CD14-positive monocyte (primary cell): ENCODE measurements at regions not wholly inside any gene's neighbourhood (a gene's known extent, or its start where the extent isn't known, plus 50 kb on each side); places are given as distances from the start of the nearest gene placed in this dataset.

ENCODE experiments used
- DNase-seq, 3 donors: peaks; one replicate each; pipeline ENCODE4 v3.0.0-alpha.2; 2011 to 2022
- H2AFZ ChIP-seq: 2 replicates; pipeline ENCODE4 v1.6.0; 2012; ENCODE audit warnings: mild to moderate bottlenecking, low read depth, low read length, inconsistent platforms; ENCODE audit not compliant: insufficient read depth, poor library complexity, severe bottlenecking
- H3K27ac ChIP-seq, 2 donors: 1 replicate in 1 of 2; 2 replicates in 1 of 2; pipeline ENCODE4 v1.5.1; 2012 to 2013; ENCODE audit warnings: low read length in 2 of 2, control low read depth in 1 of 2, inconsistent platforms in 1 of 2, low read depth in 1 of 2, mild to moderate bottlenecking in 1 of 2
- H3K27me3 ChIP-seq, 2 donors: one replicate each; pipeline versions ENCODE4 v1.6.0 to v1.6.1; 2011 to 2013; ENCODE audit warnings: low read length in 2 of 2; ENCODE audit not compliant: control insufficient read depth in 2 of 2, insufficient read depth in 2 of 2
- H3K36me3 ChIP-seq, 2 donors: replicated peaks in 1 of 2; 1 replicate in 1 of 2; 2 replicates in 1 of 2; pipeline versions ENCODE4 v1.5.1 to v1.6.1; 2012 to 2013; ENCODE audit warnings: low read length in 2 of 2, control low read depth in 1 of 2, inconsistent platforms in 1 of 2, mild to moderate bottlenecking in 1 of 2; ENCODE audit not compliant: insufficient read depth in 2 of 2, control insufficient read depth in 1 of 2
- H3K4me1 ChIP-seq, 2 donors: 1 replicate in 1 of 2; 2 replicates in 1 of 2; pipeline versions ENCODE4 v1.5.1 to v1.6.1; 2012 to 2013; ENCODE audit warnings: low read length in 2 of 2, control low read depth in 1 of 2, inconsistent platforms in 1 of 2, mild to moderate bottlenecking in 1 of 2, moderate library complexity in 1 of 2; ENCODE audit not compliant: insufficient read depth in 2 of 2, control insufficient read depth in 1 of 2
- H3K4me2 ChIP-seq: replicated peaks from 2 replicates; pipeline ENCODE3; 2012; ENCODE audit warnings: low read length, moderate library complexity, mild to moderate bottlenecking; ENCODE audit not compliant: poor library complexity, severe bottlenecking; ENCODE audit errors: extremely low read depth
- H3K4me3 ChIP-seq, 3 experiments: fragments of 200-600 bp in 1 of 3; sonication (generic) in 1 of 3; replicated peaks in 1 of 3; 1 replicate in 2 of 3; 2 replicates in 1 of 3; pipeline ENCODE4 v1.5.1; 2011 to 2013; ENCODE audit warnings: low read length in 3 of 3, mild to moderate bottlenecking in 3 of 3, control low read depth in 2 of 3, low read depth in 2 of 3, inconsistent platforms in 1 of 3, moderate library complexity in 1 of 3
- H3K79me2 ChIP-seq: 2 replicates; pipeline ENCODE4 v1.6.0; 2012; ENCODE audit warnings: mild to moderate bottlenecking, control low read depth, inconsistent platforms, low read length, moderate library complexity; ENCODE audit not compliant: insufficient read depth
- H3K9ac ChIP-seq: 2 replicates; pipeline ENCODE4 v1.6.0; 2017; ENCODE audit warnings: low read length, mild to moderate bottlenecking; ENCODE audit not compliant: insufficient read depth, poor library complexity, severe bottlenecking
- H3K9me3 ChIP-seq, 2 donors: replicated peaks in 1 of 2; 1 replicate in 1 of 2; 2 replicates in 1 of 2; pipeline versions ENCODE4 v1.5.1 to v1.6.1; 2012 to 2013; ENCODE audit warnings: low read length in 2 of 2, control low read depth in 1 of 2; ENCODE audit not compliant: control insufficient read depth in 1 of 2, insufficient read depth in 1 of 2
- H4K20me1 ChIP-seq: 2 replicates; pipeline ENCODE4 v1.6.0; 2012; ENCODE audit warnings: mild to moderate bottlenecking, low read length, control low read depth, moderate library complexity; ENCODE audit not compliant: insufficient read depth
- H3K27ac Mint-ChIP-seq, 7 donors: one replicate each; pipeline ENCODE4 v1.8.0; 2020; ENCODE audit warnings: mild to moderate bottlenecking in 7 of 7, mixed read lengths in 7 of 7, moderate library complexity in 6 of 7, inconsistent platforms in 2 of 7
- H3K27me3 Mint-ChIP-seq, 3 donors: one replicate each; pipeline ENCODE4 v1.8.0; 2021 to 2022; ENCODE audit warnings: low read depth in 3 of 3, mild to moderate bottlenecking in 3 of 3, mixed read lengths in 3 of 3, moderate library complexity in 3 of 3, inconsistent platforms in 1 of 3
- H3K36me3 Mint-ChIP-seq, 2 donors: one replicate each; pipeline ENCODE4 v1.8.0; 2020; ENCODE audit warnings: mixed read lengths in 2 of 2, inconsistent platforms in 1 of 2, mild to moderate bottlenecking in 1 of 2
- H3K4me1 Mint-ChIP-seq: one replicate; pipeline ENCODE4 v1.8.0; 2020; ENCODE audit warnings: mild to moderate bottlenecking, mixed read lengths
- H3K4me3 Mint-ChIP-seq, 2 donors: one replicate each; pipeline ENCODE4 v1.8.0; 2020; ENCODE audit warnings: mild to moderate bottlenecking in 2 of 2, mixed read lengths in 2 of 2, moderate library complexity in 1 of 2
- H3K9me3 Mint-ChIP-seq, 7 donors: one replicate each; pipeline ENCODE4 v1.8.0; 2020 to 2022; ENCODE audit warnings: mixed read lengths in 7 of 7, mild to moderate bottlenecking in 6 of 7, moderate library complexity in 6 of 7, inconsistent platforms in 2 of 7
- WGBS: methylation state at CpG from one replicate; pipeline ENCODE4 v1.1.5; 2013; ENCODE audit warnings: missing lambda C conversion rate; ENCODE audit not compliant: insufficient coverage; 5-methylcytosine and 5-hydroxymethylcytosine counted together
- intact Hi-C, 2 donors: fragments of 100-400 bp; cut with micrococcal nuclease; formaldehyde crosslinking; loops; one replicate each; pipeline versions ENCODE4 v1.15.0 to v1.15.1; 2023
- TF ChIP-seq, protein P1 (sequence below): fragments of 200-600 bp; IDR thresholded peaks from one replicate; pipeline ENCODE4 v1.8.0; 2022; ENCODE audit warnings: antibody characterized with exemption, mild to moderate bottlenecking

DNA sequence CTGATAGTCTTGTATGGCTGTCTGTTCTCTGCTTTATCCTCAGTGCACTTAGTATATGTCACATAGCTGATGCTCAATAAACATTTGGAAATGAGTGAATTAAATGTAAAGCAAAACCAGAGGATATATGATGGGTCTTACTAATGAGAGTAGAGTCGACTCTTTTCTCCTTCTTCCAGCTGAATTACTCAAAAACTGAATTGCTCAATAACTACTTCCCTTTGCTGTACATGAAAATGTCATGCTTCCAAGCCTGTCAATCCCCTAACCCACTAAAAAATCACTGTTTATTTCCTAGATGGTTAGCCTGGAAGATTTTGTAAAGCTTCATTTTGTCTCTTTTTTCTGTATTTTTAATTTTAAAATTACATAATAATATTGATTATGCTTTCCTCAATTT, 88.0 kb downstream of the OR13A1 start:
- Histone ChIP-seq H3K27ac (no peak overlapping the region), H3K27me3 (peaks cover 0 to 3% of the 10 kb centered on the region in 2 donors), H3K9me3 (peaks cover 8 to 17% of the 10 kb centered on the region in 2 donors), H3K36me3 (no peaks in the 10 kb centered on the region), H3K4me1 (peaks cover 5 to 7% of the 10 kb centered on the region in 2 donors), H4K20me1 (no peaks in the 10 kb centered on the region), H2AFZ (no peak overlapping the region), H3K4me2 (no peak overlapping the region), H3K79me2 (no peaks in the 10 kb centered on the region), H3K9ac (no peak overlapping the region), H3K4me3 (no peak overlapping the region)
- peaks cover 3 to 8% (median 5%) of the 10 kb centered on the region in 3 donors for H3K27me3 Mint-ChIP-seq
- intact Hi-C loops = no loop called here
- H3K4me1 Mint-ChIP-seq = peaks cover 13% of the 10 kb centered on the region
- peak overlapping the region in 1 of 7 donors; percentile 61 for H3K27ac Mint-ChIP-seq
- no peak overlapping the region for H3K4me3 Mint-ChIP-seq
- TF ChIP-seq, protein P1, sequence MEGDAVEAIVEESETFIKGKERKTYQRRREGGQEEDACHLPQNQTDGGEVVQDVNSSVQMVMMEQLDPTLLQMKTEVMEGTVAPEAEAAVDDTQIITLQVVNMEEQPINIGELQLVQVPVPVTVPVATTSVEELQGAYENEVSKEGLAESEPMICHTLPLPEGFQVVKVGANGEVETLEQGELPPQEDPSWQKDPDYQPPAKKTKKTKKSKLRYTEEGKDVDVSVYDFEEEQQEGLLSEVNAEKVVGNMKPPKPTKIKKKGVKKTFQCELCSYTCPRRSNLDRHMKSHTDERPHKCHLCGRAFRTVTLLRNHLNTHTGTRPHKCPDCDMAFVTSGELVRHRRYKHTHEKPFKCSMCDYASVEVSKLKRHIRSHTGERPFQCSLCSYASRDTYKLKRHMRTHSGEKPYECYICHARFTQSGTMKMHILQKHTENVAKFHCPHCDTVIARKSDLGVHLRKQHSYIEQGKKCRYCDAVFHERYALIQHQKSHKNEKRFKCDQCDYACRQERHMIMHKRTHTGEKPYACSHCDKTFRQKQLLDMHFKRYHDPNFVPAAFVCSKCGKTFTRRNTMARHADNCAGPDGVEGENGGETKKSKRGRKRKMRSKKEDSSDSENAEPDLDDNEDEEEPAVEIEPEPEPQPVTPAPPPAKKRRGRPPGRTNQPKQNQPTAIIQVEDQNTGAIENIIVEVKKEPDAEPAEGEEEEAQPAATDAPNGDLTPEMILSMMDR = no peak
- peaks cover 0 to 4% of the 10 kb centered on the region in 2 donors for H3K36me3 Mint-ChIP-seq
- DNase-seq = peak in 2 of 3 donors; percentile 24 to 30
- WGBS = no CpG with 5 or more reads among the region's 1 CpG
- peaks cover 11 to 22% (median 17%) of the 10 kb centered on the region in 7 donors for H3K9me3 Mint-ChIP-seq

DNA sequence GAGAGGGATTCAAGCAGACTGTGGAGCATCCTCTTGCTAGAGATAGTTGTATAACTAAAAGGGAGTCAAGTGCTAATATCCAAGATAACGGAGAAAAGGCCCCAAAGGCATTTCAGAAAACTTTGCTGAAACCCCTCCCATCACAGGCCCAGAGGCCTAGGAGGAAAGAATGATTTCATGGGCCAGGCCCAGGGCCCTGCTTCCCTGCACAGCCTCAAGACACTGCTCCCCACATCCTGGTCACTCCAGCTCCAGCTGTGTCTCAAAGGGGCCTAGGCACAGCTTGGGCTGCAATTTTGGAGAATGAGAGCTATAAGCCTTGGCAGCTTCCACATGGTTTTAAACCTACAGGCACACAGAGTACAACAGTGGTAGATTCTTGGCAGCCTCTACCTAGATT, 85.6 kb downstream of the OR13A1 start:
- TF ChIP-seq, protein P1 = no peak
- Mint-ChIP-seq H3K9me3 (peaks cover 7 to 16% (median 10%) of the 10 kb centered on the region in 7 donors), H3K4me1 (peaks cover 13% of the 10 kb centered on the region), H3K27me3 (peaks cover 3 to 5% (median 3%) of the 10 kb centered on the region in 3 donors), H3K36me3 (peaks cover 0 to 4% of the 10 kb centered on the region in 2 donors), H3K4me3 (no peak overlapping the region), H3K27ac (no peak overlapping the region)
- intact Hi-C loops = no loop called here
- H3K36me3 ChIP-seq = no peaks in the 10 kb centered on the region
- no peak overlapping the region for H3K27ac ChIP-seq
- H4K20me1 ChIP-seq = no peaks in the 10 kb centered on the region
- H3K9me3 ChIP-seq = peaks cover 8% of the 10 kb centered on the region in 2 donors
- DNase-seq = no peak
- WGBS = no CpG with 5 or more reads among the region's 1 CpG
- peaks cover 0 to 3% of the 10 kb centered on the region in 2 donors for H3K27me3 ChIP-seq
- no peak overlapping the region for H3K9ac ChIP-seq
- peaks cover 5 to 7% of the 10 kb centered on the region in 2 donors for H3K4me1 ChIP-seq
- no peaks in the 10 kb centered on the region for H3K79me2 ChIP-seq
- no peak overlapping the region for H2AFZ ChIP-seq
- no peak overlapping the region for H3K4me3 ChIP-seq
- no peak overlapping the region for H3K4me2 ChIP-seq
